ENCODE measurements at regions not wholly inside any gene's neighbourhood (a gene's known extent, or its start where the extent isn't known, plus 50 kb on each side); places are given as distances from the start of the nearest gene placed in this dataset.

GRCh38 chr4:65170768-65171514 lies 499.3 kb downstream of the EPHA5 start:
- DNase-seq = no peak
- TF ChIP-seq CTCF (IDR thresholded peaks at IDR 0.05) = no peak
- no peaks in the 10 kb centered on the region for H3K36me3 ChIP-seq (replicated peaks in 1 of 2; ENCODE audit: control insufficient read depth in 1 of 2, insufficient read depth in 2 of 2, low read length in 2 of 2)
- H2AFZ ChIP-seq (ENCODE audit: insufficient read depth, low read depth, low read length, poor library complexity, severe bottlenecking) = no peak overlapping the region
- H3K79me2 ChIP-seq (ENCODE audit: insufficient read depth, low read length) = no peaks in the 10 kb centered on the region
- Mint-ChIP-seq H3K4me1 (no peaks in the 10 kb centered on the region), H3K36me3 (no peaks in the 10 kb centered on the region), H3K27ac (no peak overlapping the region), H3K27me3 (ENCODE audit: low read depth in 3 of 3) (peaks cover 0 to 1% (median 0%) of the 10 kb centered on the region in 3 donors), H3K4me3 (no peak overlapping the region), H3K9me3 (peaks cover 0 to 6% (median 0%) of the 10 kb centered on the region in 7 donors)
- H4K20me1 ChIP-seq (ENCODE audit: insufficient read depth, low read length) = no peaks in the 10 kb centered on the region
- no peak overlapping the region for H3K9ac ChIP-seq (ENCODE audit: insufficient read depth, low read length, poor library complexity, severe bottlenecking)
- no peaks in the 10 kb centered on the region for H3K27me3 ChIP-seq (ENCODE audit: control insufficient read depth in 2 of 2, insufficient read depth in 2 of 2, low read length in 2 of 2)
- no peaks in the 10 kb centered on the region for H3K4me1 ChIP-seq (ENCODE audit: control insufficient read depth in 1 of 2, insufficient read depth in 2 of 2, low read length in 2 of 2)
- 100% methylated on average over 3 of the region's 6 CpGs for WGBS (ENCODE audit: insufficient coverage)
- H3K4me2 ChIP-seq (replicated peaks; ENCODE audit: extremely low read depth, low read length, poor library complexity, severe bottlenecking) = no peak overlapping the region
- no peak overlapping the region for H3K4me3 ChIP-seq (replicated peaks in 1 of 3; ENCODE audit: low read depth in 2 of 3, low read length in 3 of 3)
- no peak overlapping the region for H3K27ac ChIP-seq (ENCODE audit: low read depth in 1 of 2, low read length in 2 of 2)
- no peaks in the 10 kb centered on the region for H3K9me3 ChIP-seq (replicated peaks in 1 of 2; ENCODE audit: control insufficient read depth in 1 of 2, insufficient read depth in 1 of 2, low read length in 2 of 2)
- intact Hi-C loops (cut with micrococcal nuclease) = no loop called here

GRCh38 chr4:65167719-65168118 lies 502.6 kb downstream of the EPHA5 start:
- Mint-ChIP-seq H3K9me3 (peaks cover 0 to 2% (median 0%) of the 10 kb centered on the region in 7 donors), H3K4me1 (no peaks in the 10 kb centered on the region)

More at GRCh38 chr4:65167719-65168118, 502.6 kb downstream of the EPHA5 start:
- no peaks in the 10 kb centered on the region for H3K27me3 ChIP-seq (ENCODE audit: control insufficient read depth in 2 of 2, insufficient read depth in 2 of 2, low read length in 2 of 2)
- no peak for DNase-seq
- TF ChIP-seq CTCF (IDR thresholded peaks at IDR 0.05) = no peak
- Mint-ChIP-seq H3K4me3 (no peak overlapping the region), H3K27ac (no peak overlapping the region), H3K27me3 (ENCODE audit: low read depth in 3 of 3) (peaks cover 0 to 1% (median 0%) of the 10 kb centered on the region in 3 donors), H3K36me3 (no peaks in the 10 kb centered on the region)
- no peak overlapping the region for H3K9ac ChIP-seq (ENCODE audit: insufficient read depth, low read length, poor library complexity, severe bottlenecking)
- no peaks in the 10 kb centered on the region for H3K79me2 ChIP-seq (ENCODE audit: insufficient read depth, low read length)
- WGBS (ENCODE audit: insufficient coverage) = no CpG with 5 or more reads among the region's 3 CpGs
- H3K36me3 ChIP-seq (replicated peaks in 1 of 2; ENCODE audit: control insufficient read depth in 1 of 2, insufficient read depth in 2 of 2, low read length in 2 of 2) = no peaks in the 10 kb centered on the region
- no peak overlapping the region for H3K27ac ChIP-seq (ENCODE audit: low read depth in 1 of 2, low read length in 2 of 2)
- H3K4me3 ChIP-seq (replicated peaks in 1 of 3; ENCODE audit: low read depth in 2 of 3, low read length in 3 of 3) = no peak overlapping the region
- intact Hi-C loops (cut with micrococcal nuclease) = no loop called here
- H3K4me2 ChIP-seq (replicated peaks; ENCODE audit: extremely low read depth, low read length, poor library complexity, severe bottlenecking) = no peak overlapping the region
- no peaks in the 10 kb centered on the region for H4K20me1 ChIP-seq (ENCODE audit: insufficient read depth, low read length)
- H2AFZ ChIP-seq (ENCODE audit: insufficient read depth, low read depth, low read length, poor library complexity, severe bottlenecking) = no peak overlapping the region
- no peaks in the 10 kb centered on the region for H3K4me1 ChIP-seq (ENCODE audit: control insufficient read depth in 1 of 2, insufficient read depth in 2 of 2, low read length in 2 of 2)
- H3K9me3 ChIP-seq (replicated peaks in 1 of 2; ENCODE audit: control insufficient read depth in 1 of 2, insufficient read depth in 1 of 2, low read length in 2 of 2) = no peaks in the 10 kb centered on the region

All from CD14-positive monocyte (primary cell).